Kidney (tissue), 13 donors: ENCODE measurements at regions not wholly inside any gene's neighbourhood (a gene's known extent, or its start where the extent isn't known, plus 50 kb on each side); places are given as distances from the start of the nearest gene placed in this dataset.

Source experiments
- DNase-seq, 5 donors: peaks; one replicate each; pipeline ENCODE4 v3.0.0-alpha.2; 2013 to 2020
- FAIRE-seq: peaks from 2 replicates; lab custom pipeline; 2012; peaks lifted over from hg19 to GRCh38; lab: Jason Lieb, UNC
- H3K27ac ChIP-seq, 2 donors: one replicate each; pipeline ENCODE4 v1.7.0; 2013; ENCODE audit warnings: low read depth in 2 of 2, low read length in 2 of 2, inconsistent platforms in 1 of 2
- H3K27me3 ChIP-seq: one replicate; pipeline ENCODE4 v1.7.1; 2013; ENCODE audit warnings: low read length, inconsistent platforms; ENCODE audit not compliant: control insufficient read depth, insufficient read depth
- H3K36me3 ChIP-seq, 3 donors: one replicate each; pipeline versions ENCODE4 v1.7.0 to v1.7.1; 2013; ENCODE audit warnings: low read length in 3 of 3, control low read depth in 1 of 3, inconsistent platforms in 1 of 3; ENCODE audit not compliant: insufficient read depth in 3 of 3, control insufficient read depth in 2 of 3
- H3K4me1 ChIP-seq, 3 donors: one replicate each; pipeline versions ENCODE4 v1.7.0 to v1.7.1; 2013; ENCODE audit warnings: low read length in 3 of 3, inconsistent platforms in 1 of 3, low read depth in 1 of 3; ENCODE audit not compliant: control insufficient read depth in 2 of 3, insufficient read depth in 2 of 3
- H3K4me3 ChIP-seq, 3 donors: one replicate each; pipeline versions ENCODE4 v1.7.0 to v1.8.1; 2013; ENCODE audit warnings: low read length in 3 of 3, control low read depth in 1 of 3, inconsistent platforms in 1 of 3
- H3K9ac ChIP-seq, 3 donors: one replicate each; pipeline versions ENCODE4 v1.7.0 to v1.7.1; 2013; ENCODE audit warnings: low read length in 3 of 3, control low read depth in 1 of 3, inconsistent platforms in 1 of 3
- H3K9me3 ChIP-seq, 3 donors: one replicate each; pipeline versions ENCODE4 v1.7.0 to v1.7.1; 2013; ENCODE audit warnings: low read length in 3 of 3, control low read depth in 1 of 3, inconsistent platforms in 1 of 3; ENCODE audit not compliant: control insufficient read depth in 2 of 3, insufficient read depth in 1 of 3
- CTCF ChIP-seq: IDR thresholded peaks from 3 replicates; pipeline ENCODE4 v1.5.1; 2012; ENCODE audit warnings: mild to moderate bottlenecking, moderate library complexity, borderline replicate concordance; ENCODE audit not compliant: insufficient read depth; ENCODE audit errors: extremely low read depth
- intact Hi-C: fragments of 100-400 bp; cut with DNase I; formaldehyde crosslinking; loops from one replicate; pipeline ENCODE4 v1.11.1; 2022
- donor health status: control.
- donor health status: control.
- donor health status: control.
- donor health status: control.
- donor health status: control.
- donor health status: DM: yes; HTN: yes; CAD: no.
- donor health status: Normal renal cell carcinoma (clear cell type).

- no peak overlapping the region for H3K9ac ChIP-seq
- intact Hi-C loops, result no loop called here
- no peaks in the 10 kb centered on the region for H3K36me3 ChIP-seq
- no peak overlapping the region for H3K27ac ChIP-seq
- DNase-seq (no peak), FAIRE-seq (no peak)
- TF ChIP-seq CTCF, result no peak
- H3K27me3 ChIP-seq, result no peaks in the 10 kb centered on the region
- peaks cover 0 to 4% (median 0%) of the 10 kb centered on the region in 3 donors for H3K9me3 ChIP-seq
- H3K4me3 ChIP-seq, result no peak overlapping the region
- H3K4me1 ChIP-seq, result no peaks in the 10 kb centered on the region
Observed at GRCh38 chr10:129361676-129362376, 105.2 kb upstream of the MGMT start.

DNA sequence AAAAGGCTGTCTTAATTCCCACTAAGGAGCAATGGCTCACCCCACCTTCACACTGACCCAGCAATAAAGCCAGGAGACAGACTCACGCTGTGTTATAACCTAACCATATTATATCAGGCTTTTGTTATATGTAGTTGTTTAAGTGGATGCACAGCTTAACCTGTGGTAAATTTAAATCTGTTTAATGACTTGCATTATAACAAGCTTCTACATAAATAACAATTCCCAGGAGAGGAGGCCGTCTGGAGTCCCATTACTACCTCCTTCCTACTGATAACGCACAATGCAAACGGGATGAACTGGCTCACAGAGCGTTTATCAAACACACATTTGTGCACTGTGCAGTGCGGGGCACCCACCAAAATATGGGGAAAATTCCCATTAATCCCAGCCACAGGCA lies 102.1 kb upstream of the MGMT start:
- Histone ChIP-seq H3K4me1 (no peaks in the 10 kb centered on the region), H3K9ac (no peak overlapping the region), H3K27me3 (no peaks in the 10 kb centered on the region), H3K27ac (no peak overlapping the region), H3K4me3 (no peak overlapping the region), H3K9me3 (no peaks in the 10 kb centered on the region), H3K36me3 (no peaks in the 10 kb centered on the region)
- no peak for TF ChIP-seq CTCF
- DNase-seq (no peak), FAIRE-seq (no peak)
- intact Hi-C loops, result no loop called here

DNA sequence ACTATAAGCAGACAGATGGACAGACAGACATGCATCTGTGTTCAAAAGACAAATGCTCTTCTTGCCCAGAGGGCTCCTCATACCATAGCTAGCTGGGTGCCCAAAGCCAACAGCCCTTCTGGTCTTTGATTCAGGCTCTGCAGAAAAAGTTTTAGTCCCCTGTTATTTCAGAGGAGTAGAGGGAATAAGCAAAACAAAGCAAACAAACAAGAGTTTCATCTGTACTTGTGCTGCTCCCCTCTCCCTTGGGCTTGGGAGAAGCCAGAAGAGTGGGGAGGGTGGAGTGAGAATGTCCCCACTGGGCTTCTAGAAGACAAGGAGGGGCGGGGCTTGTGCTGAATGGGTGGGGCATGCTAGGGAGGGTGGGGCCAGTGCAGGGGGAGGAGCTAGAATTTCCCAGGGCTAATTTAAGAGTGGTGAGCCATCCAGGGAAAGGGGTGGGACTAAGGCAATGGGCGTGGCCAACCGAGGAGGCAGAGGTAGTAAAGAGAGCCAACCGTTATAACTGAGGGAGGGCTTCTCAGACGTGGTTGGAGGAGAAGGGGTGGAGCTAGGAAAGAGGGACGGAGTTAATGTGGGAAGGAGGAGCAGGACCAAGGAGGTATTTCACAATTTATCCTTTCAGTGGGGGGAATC lies 101.2 kb upstream of the MGMT start:
- intact Hi-C loops, result no loop called here
- no peaks in the 10 kb centered on the region for H3K9me3 ChIP-seq
- H3K27ac ChIP-seq, result no peak overlapping the region
- no peaks in the 10 kb centered on the region for H3K4me1 ChIP-seq
- H3K27me3 ChIP-seq, result no peaks in the 10 kb centered on the region
- DNase-seq, result no peak
- FAIRE-seq, result no peak
- TF ChIP-seq CTCF, result no peak
- no peak overlapping the region for H3K9ac ChIP-seq
- no peaks in the 10 kb centered on the region for H3K36me3 ChIP-seq
- H3K4me3 ChIP-seq, result no peak overlapping the region
